WERI-Rb-1 (cell line): ENCODE measurements at regions not wholly inside any gene's neighbourhood (a gene's known extent, or its start where the extent isn't known, plus 50 kb on each side); places are given as distances from the start of the nearest gene placed in this dataset.

Source experiments
- DNase-seq: peaks from one replicate; pipeline ENCODE4 v3.0.0-alpha.2; 2020
- H3K27ac ChIP-seq: fragments of 250-450 bp; sonication (Bioruptor Pico); 2 replicates; pipeline ENCODE4 v1.5.1; 2020; ENCODE audit warnings: mild to moderate bottlenecking, moderate library complexity
- H3K27me3 ChIP-seq: fragments of 250-450 bp; sonication (Bioruptor Pico); 2 replicates; pipeline ENCODE4 v1.5.1; 2021; ENCODE audit warnings: mild to moderate bottlenecking, low read depth, moderate library complexity; ENCODE audit not compliant: insufficient read depth, severe bottlenecking
- H3K36me3 ChIP-seq: fragments of 250-450 bp; sonication (Bioruptor Pico); 2 replicates; pipeline ENCODE4 v1.5.1; 2020; ENCODE audit warnings: mild to moderate bottlenecking, moderate library complexity
- H3K4me3 ChIP-seq: 2 replicates; pipeline ENCODE4 v1.5.1; 2011; ENCODE audit warnings: low read depth, mild to moderate bottlenecking, control low read depth, low read length
- H3K9me3 ChIP-seq: fragments of 250-450 bp; sonication (Bioruptor Pico); 2 replicates; pipeline ENCODE4 v1.5.1; 2021; ENCODE audit warnings: mild to moderate bottlenecking, moderate library complexity; ENCODE audit not compliant: severe bottlenecking
- CTCF ChIP-seq: IDR thresholded peaks from 2 replicates; pipeline ENCODE4 v1.5.1; 2011; ENCODE audit warnings: low read depth, mild to moderate bottlenecking, control low read depth, inconsistent platforms, low read length

GRCh38 chr6:95660544-95660943, 83.2 kb downstream of the MANEA start:
- no peak overlapping the region for H3K4me3 ChIP-seq
- H3K27me3 ChIP-seq: no peaks in the 10 kb centered on the region
- no peak overlapping the region for H3K27ac ChIP-seq
- TF ChIP-seq CTCF: no peak
- no peaks in the 10 kb centered on the region for H3K9me3 ChIP-seq
- DNase-seq: no peak
- H3K36me3 ChIP-seq: no peaks in the 10 kb centered on the region

- no peak for DNase-seq
- Histone ChIP-seq H3K27me3 (no peaks in the 10 kb centered on the region), H3K27ac (no peak overlapping the region), H3K9me3 (no peaks in the 10 kb centered on the region), H3K36me3 (no peaks in the 10 kb centered on the region), H3K4me3 (no peak overlapping the region)
- TF ChIP-seq CTCF: no peak
These were observed 92.7 kb downstream of the MANEA start for GRCh38 chr6:95670011-95670463.

GRCh38 chr6:95676011-95676628, 98.8 kb downstream of the MANEA start:
- no peaks in the 10 kb centered on the region for H3K9me3 ChIP-seq
- no peak for TF ChIP-seq CTCF
- H3K4me3 ChIP-seq: no peak overlapping the region
- no peak for DNase-seq
- no peak overlapping the region for H3K27ac ChIP-seq
- H3K27me3 ChIP-seq: no peaks in the 10 kb centered on the region
- H3K36me3 ChIP-seq: no peaks in the 10 kb centered on the region

GRCh38 chr6:95679981-95680380, 102.6 kb downstream of the MANEA start:
- H3K27ac ChIP-seq: no peak overlapping the region
- H3K36me3 ChIP-seq: no peaks in the 10 kb centered on the region
- no peak overlapping the region for H3K4me3 ChIP-seq
- no peak for TF ChIP-seq CTCF
- H3K9me3 ChIP-seq: no peaks in the 10 kb centered on the region
- no peaks in the 10 kb centered on the region for H3K27me3 ChIP-seq
- no peak for DNase-seq

- H3K4me3 ChIP-seq: no peak overlapping the region
- DNase-seq: no peak
- H3K36me3 ChIP-seq: no peaks in the 10 kb centered on the region
- TF ChIP-seq CTCF: no peak
- H3K27ac ChIP-seq: no peak overlapping the region
- H3K27me3 ChIP-seq: no peaks in the 10 kb centered on the region
- H3K9me3 ChIP-seq: no peaks in the 10 kb centered on the region
These were observed 104.4 kb downstream of the MANEA start for GRCh38 chr6:95681736-95682135.

- no peak for TF ChIP-seq CTCF
- no peak overlapping the region for H3K27ac ChIP-seq
These were observed 105.1 kb downstream of the MANEA start for GRCh38 chr6:95682476-95682875.

More at GRCh38 chr6:95682476-95682875, 105.1 kb downstream of the MANEA start:
- no peak for DNase-seq
- Histone ChIP-seq H3K4me3 (no peak overlapping the region), H3K36me3 (no peaks in the 10 kb centered on the region), H3K27me3 (no peaks in the 10 kb centered on the region), H3K9me3 (no peaks in the 10 kb centered on the region)
